ENCODE measurements at regions not wholly inside any gene's neighbourhood (a gene's known extent, or its start where the extent isn't known, plus 50 kb on each side); places are given as distances from the start of the nearest gene placed in this dataset.

GRCh38 chr14:39843881-39844280, 411.6 kb upstream of the FBXO33 start:
- TF ChIP-seq RNF2 (IDR thresholded peaks at IDR 0.05; ENCODE audit: borderline replicate concordance, low read depth) (no peak), NFE2L2 (conservative IDR thresholded peaks at IDR 0.05; ENCODE audit: low read length) (no peak), POLR2A (IDR thresholded peaks at IDR 0.05; ENCODE audit: low read length) (no peak), RAD21 (conservative IDR thresholded peaks at IDR 0.05 in 1 of 2, IDR thresholded peaks at IDR 0.05 in 1 of 2) (no peak), TP53 (CRISPR knock-in tag; IDR thresholded peaks at IDR 0.05) (no peak), CTCF (IDR thresholded peaks at IDR 0.05) (no peak)

Measured in A549 (cell line).